ENCODE measurements at regions not wholly inside any gene's neighbourhood (a gene's known extent, or its start where the extent isn't known, plus 50 kb on each side); places are given as distances from the start of the nearest gene placed in this dataset.

DNA sequence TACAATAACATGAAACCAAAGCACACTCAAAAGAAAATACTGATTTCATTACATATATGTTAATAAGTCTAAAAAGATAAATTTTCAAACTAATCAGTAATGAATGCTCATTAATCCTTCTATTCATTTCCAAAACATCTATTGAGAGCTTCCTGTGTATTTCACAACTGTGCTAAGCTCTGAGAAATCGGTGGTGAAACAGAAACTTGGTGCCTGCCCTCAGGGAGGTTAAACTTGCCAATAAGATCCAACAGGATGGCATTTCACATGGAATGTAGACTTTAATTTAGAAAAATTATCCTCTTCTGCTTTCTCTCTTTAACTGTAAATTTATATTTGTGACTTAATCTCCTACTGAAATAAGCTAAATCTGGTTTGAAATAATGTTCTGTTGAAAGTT lies 70.9 kb upstream of the SLC38A4 start:
- Histone ChIP-seq H3K27me3 (ENCODE audit: insufficient read depth, low read length) (no peaks in the 10 kb centered on the region), H3K9me3 (ENCODE audit: control insufficient read depth, low read depth, low read length) (no peaks in the 10 kb centered on the region), H4K5ac (ENCODE audit: insufficient read length, low read depth, low read length) (no peak overlapping the region), H3K27ac (ENCODE audit: insufficient read length, low read depth, low read length) (no peak overlapping the region), H2BK5ac (ENCODE audit: insufficient read length, low read length) (no peak overlapping the region), H3K4me1 (ENCODE audit: insufficient read depth, low read length) (no peaks in the 10 kb centered on the region), H3K4me2 (ENCODE audit: insufficient read depth, insufficient read length, low read length) (no peak overlapping the region), H4K20me1 (ENCODE audit: control insufficient read depth, insufficient read depth, insufficient read length) (no peaks in the 10 kb centered on the region), H3K18ac (ENCODE audit: insufficient read length, low read depth, low read length) (no peak overlapping the region), H3K23ac (ENCODE audit: insufficient read length, low read depth, low read length) (no peak overlapping the region), H2AFZ (ENCODE audit: low read length) (no peak overlapping the region), H2AK5ac (ENCODE audit: insufficient read length, low read length) (no peak overlapping the region), H2BK15ac (ENCODE audit: low read depth, low read length) (no peak overlapping the region), H4K91ac (ENCODE audit: insufficient read length, low read depth, low read length) (no peak overlapping the region), H3K79me2 (ENCODE audit: insufficient read depth, low read length) (no peaks in the 10 kb centered on the region), H2BK120ac (ENCODE audit: low read depth, low read length, poor library complexity, severe bottlenecking) (no peak overlapping the region), H3T11ph (ENCODE audit: low read length) (no peak overlapping the region), H3K23me2 (ENCODE audit: insufficient read length, low read depth, low read length, poor library complexity, severe bottlenecking) (no peaks in the 10 kb centered on the region), H2BK20ac (ENCODE audit: low read depth, low read length, poor library complexity, severe bottlenecking) (no peak overlapping the region), H3K14ac (ENCODE audit: insufficient read depth, low read length) (no peak overlapping the region), H2BK12ac (ENCODE audit: insufficient read length, low read depth, low read length) (no peak overlapping the region), H3K56ac (ENCODE audit: insufficient read length, low read depth, low read length) (no peak overlapping the region), H4K8ac (replicated peaks; ENCODE audit: insufficient read length, low read depth, low read length) (no peak overlapping the region), H3K4ac (ENCODE audit: low read depth, low read length) (no peak overlapping the region), H3K79me1 (ENCODE audit: insufficient read depth, low read depth, low read length, poor library complexity, severe bottlenecking) (no peaks in the 10 kb centered on the region), H3K9ac (ENCODE audit: extremely low read depth, insufficient read length, low read length) (no peak overlapping the region)
- no peaks in the 10 kb centered on the region for H3K4me1 Mint-ChIP-seq
- no peak overlapping the region for H3K27ac Mint-ChIP-seq
- H3K9me3 Mint-ChIP-seq = no peaks in the 10 kb centered on the region; a peak in 2 of 5 replicates
- WGBS (ENCODE audit: extremely low coverage, insufficient read length, low lambda C conversion rate) = no CpG with 5 or more reads among the region's 1 CpG
- no peak overlapping the region for H3K4me3 Mint-ChIP-seq
- no peaks in the 10 kb centered on the region for H3K27me3 Mint-ChIP-seq (ENCODE audit: low read depth)
- TF ChIP-seq, protein P1, sequence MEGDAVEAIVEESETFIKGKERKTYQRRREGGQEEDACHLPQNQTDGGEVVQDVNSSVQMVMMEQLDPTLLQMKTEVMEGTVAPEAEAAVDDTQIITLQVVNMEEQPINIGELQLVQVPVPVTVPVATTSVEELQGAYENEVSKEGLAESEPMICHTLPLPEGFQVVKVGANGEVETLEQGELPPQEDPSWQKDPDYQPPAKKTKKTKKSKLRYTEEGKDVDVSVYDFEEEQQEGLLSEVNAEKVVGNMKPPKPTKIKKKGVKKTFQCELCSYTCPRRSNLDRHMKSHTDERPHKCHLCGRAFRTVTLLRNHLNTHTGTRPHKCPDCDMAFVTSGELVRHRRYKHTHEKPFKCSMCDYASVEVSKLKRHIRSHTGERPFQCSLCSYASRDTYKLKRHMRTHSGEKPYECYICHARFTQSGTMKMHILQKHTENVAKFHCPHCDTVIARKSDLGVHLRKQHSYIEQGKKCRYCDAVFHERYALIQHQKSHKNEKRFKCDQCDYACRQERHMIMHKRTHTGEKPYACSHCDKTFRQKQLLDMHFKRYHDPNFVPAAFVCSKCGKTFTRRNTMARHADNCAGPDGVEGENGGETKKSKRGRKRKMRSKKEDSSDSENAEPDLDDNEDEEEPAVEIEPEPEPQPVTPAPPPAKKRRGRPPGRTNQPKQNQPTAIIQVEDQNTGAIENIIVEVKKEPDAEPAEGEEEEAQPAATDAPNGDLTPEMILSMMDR (conservative IDR thresholded peaks at IDR 0.05) = no peak
- H3K36me3 Mint-ChIP-seq (ENCODE audit: insufficient read depth in 1 of 3, low read depth in 3 of 3) = no peaks in the 10 kb centered on the region
- DNase-seq = no peak

Data from H9 (cell line).